GM20000 (cell line): ENCODE measurements at regions not wholly inside any gene's neighbourhood (a gene's known extent, or its start where the extent isn't known, plus 50 kb on each side); places are given as distances from the start of the nearest gene placed in this dataset.

Experiments used
- DNase-seq: peaks from one replicate; pipeline ENCODE4 v3.0.0; 2012; ENCODE audit warnings: low spot score
- CTCF ChIP-seq: IDR thresholded peaks from 2 replicates; pipeline ENCODE4 v1.5.1; 2012; ENCODE audit warnings: mild to moderate bottlenecking, control low read depth; ENCODE audit errors: extremely low read depth, missing control alignments

GRCh38 chr6:169869301-169869700 lies 117.9 kb downstream of the ERMARD start:
- no peak for DNase-seq
- no peak for TF ChIP-seq CTCF

- peak; percentile 65 for DNase-seq
- no peak for TF ChIP-seq CTCF
These were observed 117.0 kb downstream of the ERMARD start for GRCh38 chr6:169868458-169868857.

GRCh38 chr6:169867751-169868191 lies 116.3 kb downstream of the ERMARD start:
- no peak for TF ChIP-seq CTCF

GRCh38 chr6:169866668-169867521 lies 115.5 kb downstream of the ERMARD start:
- no peak for TF ChIP-seq CTCF
- DNase-seq = no peak

More at GRCh38 chr6:169867751-169868191, 116.3 kb downstream of the ERMARD start:
- DNase-seq = no peak

GRCh38 chr6:169866140-169866534 lies 114.7 kb downstream of the ERMARD start:
- TF ChIP-seq CTCF = no peak
- no peak for DNase-seq

- no peak for DNase-seq
- TF ChIP-seq CTCF = no peak
These were observed 114.1 kb downstream of the ERMARD start for GRCh38 chr6:169865346-169866139.
